ENCODE measurements at regions not wholly inside any gene's neighbourhood (a gene's known extent, or its start where the extent isn't known, plus 50 kb on each side); places are given as distances from the start of the nearest gene placed in this dataset.
"Not testable (repeated sequence)": the region's sequence is repeated elsewhere in the genome, so short reads cannot be mapped to it uniquely, and the experiment has no call there.

GRCh38 chr6:121641158-121641557 is 205.7 kb downstream of the GJA1 start:
- no peak for DNase-seq (ENCODE audit: low read depth)

DNA sequence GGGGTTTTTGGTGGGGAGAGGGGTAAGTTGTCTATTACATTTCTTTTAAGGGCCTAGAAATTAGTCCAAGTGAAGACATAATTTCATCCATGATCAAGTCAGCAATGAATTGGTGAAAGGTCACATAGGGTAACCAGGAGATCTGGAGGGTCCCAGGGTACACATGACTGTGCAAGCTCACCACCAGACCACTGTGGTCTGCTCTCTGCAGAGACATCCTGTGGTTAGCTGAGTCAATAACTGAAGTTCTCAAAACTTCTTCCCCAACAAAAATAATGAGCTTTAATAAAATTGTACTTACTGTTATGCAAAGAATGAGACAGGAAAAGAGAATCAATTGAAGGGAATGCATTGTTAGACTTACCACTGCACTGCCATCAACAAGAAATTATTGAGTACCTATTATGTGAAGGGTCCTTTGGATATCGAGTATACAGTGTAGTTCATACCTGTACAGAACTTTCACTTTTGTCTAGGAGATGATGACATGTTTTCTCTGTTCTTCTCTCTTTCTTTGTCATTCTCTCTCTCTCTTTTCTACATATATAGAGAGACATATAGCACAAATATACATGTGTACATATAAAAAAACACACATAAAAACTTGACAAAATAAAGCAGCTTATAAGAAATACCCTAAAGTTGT is 209.8 kb downstream of the GJA1 start:
- DNase-seq (ENCODE audit: low read depth) = no peak

DNA sequence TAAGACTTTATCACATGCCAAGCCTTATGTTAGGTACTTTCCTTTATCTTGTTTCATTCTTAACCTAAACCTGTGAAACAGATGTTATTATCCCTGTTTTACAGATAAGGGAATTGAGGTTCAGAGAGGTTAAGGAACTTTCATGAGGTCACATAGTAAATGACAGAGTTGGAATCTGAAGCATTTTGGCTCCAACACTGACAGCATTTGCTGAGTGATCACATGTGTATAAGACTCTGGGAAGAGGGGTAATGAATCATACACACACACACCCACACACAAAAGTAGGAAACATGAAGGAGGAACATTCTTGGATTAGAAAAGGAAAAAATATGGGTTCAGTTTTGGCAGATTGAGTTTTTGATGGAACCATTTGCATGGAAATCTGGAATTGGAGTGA is 212.5 kb downstream of the GJA1 start:
- peak; percentile 9 for DNase-seq (ENCODE audit: low read depth)

- no peak for DNase-seq (ENCODE audit: low read depth)
Observed at GRCh38 chr6:121649951-121650350, 214.5 kb downstream of the GJA1 start.

GRCh38 chr6:121651420-121651819 is 216.0 kb downstream of the GJA1 start:
- DNase-seq (ENCODE audit: low read depth) = no peak

DNA sequence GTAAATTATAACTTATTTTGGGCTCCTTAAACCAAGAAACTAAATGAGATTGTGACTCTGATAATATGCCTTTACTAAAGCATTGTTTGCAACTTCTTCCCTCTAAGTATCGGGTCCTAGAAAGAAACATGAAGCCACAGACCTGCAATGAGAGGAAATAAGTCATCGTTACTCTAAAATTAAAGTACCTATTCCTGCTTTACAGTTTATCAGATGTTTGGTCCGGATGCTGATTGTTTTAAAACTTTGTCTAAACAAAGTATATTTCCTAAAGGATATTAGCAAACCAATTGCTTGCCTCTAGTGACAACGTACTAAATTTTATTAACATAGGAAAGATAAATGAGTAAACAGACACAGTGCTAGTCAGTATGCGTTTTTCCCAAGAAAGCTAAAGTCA is 216.8 kb downstream of the GJA1 start:
- no peak for DNase-seq (ENCODE audit: low read depth)

GRCh38 chr6:121652726-121653623 is 217.5 kb downstream of the GJA1 start:
- peak; percentile 85 for DNase-seq (ENCODE audit: low read depth)

GRCh38 chr6:121653624-121654008 is 218.2 kb downstream of the GJA1 start:
- DNase-seq (ENCODE audit: low read depth) = no peak

GRCh38 chr6:121657972-121658371 is 222.5 kb downstream of the GJA1 start:
- no peak for DNase-seq (ENCODE audit: low read depth)

GRCh38 chr6:121660277-121660676 is 224.8 kb downstream of the GJA1 start:
- DNase-seq (ENCODE audit: low read depth) = no peak

- no peak for DNase-seq (ENCODE audit: low read depth)
Observed at GRCh38 chr6:121663292-121663810, 227.9 kb downstream of the GJA1 start.

DNA sequence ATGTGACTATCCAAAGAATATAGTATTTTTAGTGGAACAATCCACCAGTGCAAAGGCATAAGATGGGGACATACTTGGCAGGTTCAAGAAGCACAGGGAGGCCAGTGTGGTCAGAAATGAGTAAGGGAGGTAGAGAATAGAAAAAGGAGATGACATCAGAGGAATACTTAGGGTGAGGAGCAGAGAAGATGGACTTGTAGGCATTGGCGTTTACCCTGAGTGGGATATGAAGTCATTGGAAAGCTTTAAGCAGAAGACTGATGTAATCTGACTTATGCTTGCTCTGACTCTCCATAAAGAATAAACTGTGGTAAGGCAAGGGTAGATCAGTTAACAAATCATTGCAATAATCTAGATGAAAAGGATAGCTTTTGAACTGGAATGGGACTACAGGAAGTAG is 228.7 kb downstream of the GJA1 start:
- DNase-seq (ENCODE audit: low read depth) = no peak

GRCh38 chr6:121666814-121667213 is 231.4 kb downstream of the GJA1 start:
- peak; percentile 73 for DNase-seq (ENCODE audit: low read depth)

- DNase-seq (ENCODE audit: low read depth) = peak; percentile 35
Observed at GRCh38 chr6:121668259-121668658, 232.8 kb downstream of the GJA1 start.

DNA sequence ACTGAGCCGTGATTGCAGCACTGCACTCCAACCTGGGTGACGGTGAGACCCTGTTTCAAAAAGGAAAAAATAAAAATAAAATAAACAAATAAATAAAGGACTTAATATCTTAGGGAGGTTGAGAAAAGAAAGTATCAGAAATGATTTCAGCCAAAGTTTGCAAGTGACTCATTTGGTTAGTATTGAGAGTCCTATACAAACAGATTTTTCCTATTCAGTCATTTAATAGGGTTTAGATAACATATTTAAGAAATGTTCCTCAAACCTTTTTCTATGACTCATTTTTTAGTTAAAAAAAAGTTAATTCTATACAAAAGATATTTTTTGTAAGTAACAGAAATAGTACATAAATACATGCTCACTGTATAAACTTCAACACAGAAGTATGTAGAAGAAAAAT is 235.1 kb downstream of the GJA1 start:
- DNase-seq (ENCODE audit: low read depth) = peak; percentile 15

GRCh38 chr6:121677571-121677970 is 242.1 kb downstream of the GJA1 start:
- DNase-seq (ENCODE audit: low read depth) = no peak

DNA sequence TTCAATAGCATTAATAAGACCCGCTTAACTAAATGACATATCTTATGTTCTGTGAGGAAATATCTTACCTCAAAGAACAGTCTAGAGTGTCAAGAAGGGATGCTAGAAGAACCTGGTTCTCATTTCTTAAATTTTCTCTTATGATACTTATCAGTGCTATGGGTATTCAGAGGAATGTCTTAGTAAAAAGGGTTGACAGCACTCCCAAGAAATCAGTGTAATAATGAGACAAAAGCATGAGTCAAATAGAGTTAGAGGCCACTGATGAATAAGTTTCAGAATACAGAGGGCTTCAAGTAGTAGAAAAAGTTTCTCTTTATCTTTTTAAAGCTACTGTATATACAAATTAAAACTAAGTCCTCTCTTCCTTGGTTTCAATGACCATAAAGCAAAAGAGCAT is 242.8 kb downstream of the GJA1 start:
- DNase-seq (ENCODE audit: low read depth) = no peak

GRCh38 chr6:121680058-121680457 is 244.6 kb downstream of the GJA1 start:
- no peak for DNase-seq (ENCODE audit: low read depth)

GRCh38 chr6:121682666-121683065 is 247.2 kb downstream of the GJA1 start:
- no peak for DNase-seq (ENCODE audit: low read depth)

- DNase-seq (ENCODE audit: low read depth) = not testable (repeated sequence)
Observed at GRCh38 chr6:121685806-121686205, 250.4 kb downstream of the GJA1 start.

GRCh38 chr6:121686611-121687023 is 251.2 kb downstream of the GJA1 start:
- DNase-seq (ENCODE audit: low read depth) = no peak

GRCh38 chr6:121688974-121689373 is 253.5 kb downstream of the GJA1 start:
- no peak for DNase-seq (ENCODE audit: low read depth)

- DNase-seq (ENCODE audit: low read depth) = no peak
Observed at GRCh38 chr6:121691126-121691551, 255.7 kb downstream of the GJA1 start.
